Choroid plexus epithelial cell (primary cell): ENCODE measurements at regions not wholly inside any gene's neighbourhood (a gene's known extent, or its start where the extent isn't known, plus 50 kb on each side); places are given as distances from the start of the nearest gene placed in this dataset.

ENCODE experiments used
- DNase-seq: peaks from one replicate; pipeline ENCODE4 v3.0.0-alpha.2; 2010; ENCODE audit warnings: low read depth
- H3K4me3 ChIP-seq: 2 replicates; pipeline ENCODE4 v1.5.1; 2011; ENCODE audit warnings: low read depth, mild to moderate bottlenecking, control low read depth, low read length, moderate library complexity
- CTCF ChIP-seq: conservative IDR thresholded peaks from 2 replicates; pipeline ENCODE4 v1.5.1; 2011; ENCODE audit warnings: low read depth, mild to moderate bottlenecking, control low read depth, inconsistent platforms, low read length, moderate library complexity

- TF ChIP-seq CTCF = no peak
- no peak overlapping the region for H3K4me3 ChIP-seq
- DNase-seq = no peak
These were observed 75.3 kb upstream of the DDX18 start for GRCh38 chr2:117738991-117739839.

GRCh38 chr2:117745537-117745936 lies 69.0 kb upstream of the DDX18 start:
- H3K4me3 ChIP-seq = no peak overlapping the region
- DNase-seq = no peak
- TF ChIP-seq CTCF = no peak

GRCh38 chr2:117755768-117756167 lies 58.7 kb upstream of the DDX18 start:
- H3K4me3 ChIP-seq = no peak overlapping the region
- TF ChIP-seq CTCF = no peak
- DNase-seq = no peak

GRCh38 chr2:117760916-117761315 lies 53.6 kb upstream of the DDX18 start:
- H3K4me3 ChIP-seq = no peak overlapping the region
- no peak for TF ChIP-seq CTCF
- DNase-seq = no peak

GRCh38 chr2:117762454-117762853 lies 52.0 kb upstream of the DDX18 start:
- no peak for DNase-seq
- no peak overlapping the region for H3K4me3 ChIP-seq
- no peak for TF ChIP-seq CTCF

- TF ChIP-seq CTCF = no peak
- DNase-seq = no peak
- no peak overlapping the region for H3K4me3 ChIP-seq
These were observed 50.7 kb upstream of the DDX18 start for GRCh38 chr2:117763804-117764203.
